ENCODE measurements at regions not wholly inside any gene's neighbourhood (a gene's known extent, or its start where the extent isn't known, plus 50 kb on each side); places are given as distances from the start of the nearest gene placed in this dataset.

DNA sequence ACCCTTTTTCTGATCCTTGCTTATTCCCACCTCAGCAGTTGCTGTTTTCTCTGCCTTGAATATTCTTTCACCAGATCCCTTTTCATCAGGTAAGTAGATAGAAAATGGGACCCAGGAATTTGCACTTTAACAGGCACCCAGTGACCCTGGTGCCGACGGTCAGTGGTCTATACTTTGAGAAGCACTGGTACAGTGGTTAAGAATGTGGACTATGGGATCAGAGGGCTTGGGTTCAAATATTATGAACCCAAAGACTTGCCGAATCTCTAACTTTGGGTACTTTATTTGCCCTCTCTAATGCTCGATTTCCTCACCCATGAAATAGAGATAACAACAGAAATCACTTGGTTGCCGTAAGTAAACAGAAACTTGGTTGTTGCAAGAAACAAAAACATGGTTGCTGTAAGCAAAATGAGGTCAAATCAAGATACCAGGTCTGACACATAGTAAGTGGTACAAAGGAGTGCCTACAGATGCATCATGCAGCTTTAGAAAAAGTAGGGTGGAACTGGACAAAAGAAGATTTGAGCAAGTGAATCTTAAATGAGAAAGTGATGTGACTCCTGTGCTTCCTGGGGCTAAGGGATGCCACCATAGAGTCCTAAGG is 69.5 kb upstream of the GLS start:
- DNase-seq, result no peak

- DNase-seq, result no peak
These were observed 68.8 kb upstream of the GLS start for GRCh38 chr2:190811811-190812210.

DNA sequence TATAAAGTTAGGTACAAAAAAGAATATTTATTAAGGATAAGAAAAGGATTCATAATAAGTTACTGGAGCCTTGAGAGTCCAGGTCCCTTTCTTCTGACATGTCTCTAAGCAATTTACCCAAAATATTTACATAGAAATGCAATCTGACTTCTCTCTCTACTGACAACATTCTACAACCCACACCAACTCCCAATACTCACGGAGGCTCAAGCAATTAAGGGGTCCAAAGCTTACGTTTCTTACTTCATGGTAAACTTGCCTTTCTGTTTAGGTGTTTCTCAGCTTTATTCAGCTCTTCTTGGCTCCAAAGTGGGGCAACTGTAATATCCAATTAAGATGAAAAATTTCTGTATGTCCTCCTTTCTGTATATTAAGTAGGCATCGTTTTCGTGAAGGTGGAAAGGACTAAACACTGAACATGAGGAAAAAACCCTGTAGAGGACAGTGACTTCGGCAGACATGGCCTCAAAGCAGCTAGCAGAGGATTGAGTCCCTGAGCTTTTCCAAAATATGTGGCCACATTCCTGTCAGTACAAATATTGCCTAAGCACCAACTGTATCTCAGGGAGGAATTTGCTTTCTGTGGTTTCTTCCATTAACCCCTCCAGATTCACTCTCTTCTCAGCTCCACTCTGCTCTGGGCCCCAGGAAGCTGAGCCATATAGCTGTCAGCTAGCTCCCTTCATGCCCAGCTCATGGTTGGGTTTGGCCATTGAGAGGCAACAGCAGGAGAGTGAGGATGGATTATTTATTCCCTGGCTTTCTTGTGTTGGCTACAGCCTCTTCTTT is 67.9 kb upstream of the GLS start:
- no peak for DNase-seq

- DNase-seq, result no peak
These were observed 65.4 kb upstream of the GLS start for GRCh38 chr2:190815226-190815625.

- DNase-seq, result no peak
These were observed 63.5 kb upstream of the GLS start for GRCh38 chr2:190817082-190817481.

DNA sequence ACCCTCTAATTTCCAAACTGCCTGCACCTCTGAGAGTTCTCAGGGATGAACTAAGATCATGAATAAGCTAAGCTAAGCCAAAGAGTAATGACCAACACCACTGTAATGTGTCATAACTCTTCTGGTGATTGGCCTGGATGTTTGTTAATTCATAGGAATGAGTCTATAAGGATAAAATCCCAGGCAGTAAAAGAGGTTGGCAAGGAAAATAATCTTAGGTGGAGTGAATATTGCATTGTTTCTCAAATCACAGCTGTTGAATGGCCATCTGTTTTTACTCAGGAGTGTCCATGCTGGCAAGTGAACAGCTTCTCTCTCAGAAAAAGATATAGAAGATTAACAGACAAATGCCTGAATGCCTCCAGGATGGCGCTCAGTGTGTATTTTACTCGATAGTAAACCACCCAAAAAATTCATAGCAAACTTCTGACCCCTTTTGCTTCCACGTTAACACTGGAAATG is 60.8 kb upstream of the GLS start:
- DNase-seq, result no peak

GRCh38 chr2:190820416-190820815 is 60.2 kb upstream of the GLS start:
- no peak for DNase-seq

GRCh38 chr2:190822043-190822442 is 58.6 kb upstream of the GLS start:
- no peak for DNase-seq

GRCh38 chr2:190827720-190828119 is 52.9 kb upstream of the GLS start:
- DNase-seq, result no peak

GRCh38 chr2:190829642-190830041 is 51.0 kb upstream of the GLS start:
- DNase-seq, result no peak
